Left ventricle myocardium inferior (tissue), 1 donor: ENCODE measurements at regions not wholly inside any gene's neighbourhood (a gene's known extent, or its start where the extent isn't known, plus 50 kb on each side); places are given as distances from the start of the nearest gene placed in this dataset.

Experiments used
- DNase-seq: peaks from one replicate; pipeline ENCODE4 v3.0.0-alpha.2; 2020
- H3K27ac ChIP-seq: fragments of 200-600 bp; replicated peaks from 2 replicates; pipeline ENCODE4 v1.8.0; 2021
- H3K27me3 ChIP-seq: fragments of 200-600 bp; 2 replicates; pipeline ENCODE4 v1.8.0; 2021; ENCODE audit warnings: low read depth
- H3K36me3 ChIP-seq: fragments of 200-600 bp; 2 replicates; pipeline ENCODE4 v1.8.0; 2021
- H3K4me1 ChIP-seq: fragments of 200-600 bp; 2 replicates; pipeline ENCODE4 v1.8.0; 2021
- H3K4me3 ChIP-seq: fragments of 200-600 bp; 2 replicates; pipeline ENCODE4 v1.8.0; 2021; ENCODE audit warnings: mild to moderate bottlenecking, moderate library complexity
- H3K9me3 ChIP-seq: fragments of 200-600 bp; replicated peaks from 2 replicates; pipeline ENCODE4 v1.8.0; 2021
- intact Hi-C: fragments of 100-400 bp; cut with micrococcal nuclease; formaldehyde crosslinking; loops from one replicate; pipeline ENCODE4 v1.11.0; 2022
- TF ChIP-seq, protein P1 (sequence below): fragments of 200-600 bp; IDR thresholded peaks from 2 replicates; pipeline ENCODE4 v1.8.0; 2021; ENCODE audit warnings: antibody characterized with exemption, mild to moderate bottlenecking, borderline replicate concordance
- donor health status: DM: no; HTN: yes; CAD: no; lungs with severe emphysema.

- TF ChIP-seq, protein P1, sequence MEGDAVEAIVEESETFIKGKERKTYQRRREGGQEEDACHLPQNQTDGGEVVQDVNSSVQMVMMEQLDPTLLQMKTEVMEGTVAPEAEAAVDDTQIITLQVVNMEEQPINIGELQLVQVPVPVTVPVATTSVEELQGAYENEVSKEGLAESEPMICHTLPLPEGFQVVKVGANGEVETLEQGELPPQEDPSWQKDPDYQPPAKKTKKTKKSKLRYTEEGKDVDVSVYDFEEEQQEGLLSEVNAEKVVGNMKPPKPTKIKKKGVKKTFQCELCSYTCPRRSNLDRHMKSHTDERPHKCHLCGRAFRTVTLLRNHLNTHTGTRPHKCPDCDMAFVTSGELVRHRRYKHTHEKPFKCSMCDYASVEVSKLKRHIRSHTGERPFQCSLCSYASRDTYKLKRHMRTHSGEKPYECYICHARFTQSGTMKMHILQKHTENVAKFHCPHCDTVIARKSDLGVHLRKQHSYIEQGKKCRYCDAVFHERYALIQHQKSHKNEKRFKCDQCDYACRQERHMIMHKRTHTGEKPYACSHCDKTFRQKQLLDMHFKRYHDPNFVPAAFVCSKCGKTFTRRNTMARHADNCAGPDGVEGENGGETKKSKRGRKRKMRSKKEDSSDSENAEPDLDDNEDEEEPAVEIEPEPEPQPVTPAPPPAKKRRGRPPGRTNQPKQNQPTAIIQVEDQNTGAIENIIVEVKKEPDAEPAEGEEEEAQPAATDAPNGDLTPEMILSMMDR: no peak
- no peaks in the 10 kb centered on the region for H3K36me3 ChIP-seq
- no peak overlapping the region for H3K27ac ChIP-seq
- H3K27me3 ChIP-seq: peaks cover 11% of the 10 kb centered on the region
- no peaks in the 10 kb centered on the region for H3K9me3 ChIP-seq
- DNase-seq: no peak
- no peak overlapping the region for H3K4me3 ChIP-seq
- no peaks in the 10 kb centered on the region for H3K4me1 ChIP-seq
- intact Hi-C loops: no loop called here
Measured at GRCh38 chr7:42627626-42628025, 284.2 kb downstream of the C7orf25 start.

DNA sequence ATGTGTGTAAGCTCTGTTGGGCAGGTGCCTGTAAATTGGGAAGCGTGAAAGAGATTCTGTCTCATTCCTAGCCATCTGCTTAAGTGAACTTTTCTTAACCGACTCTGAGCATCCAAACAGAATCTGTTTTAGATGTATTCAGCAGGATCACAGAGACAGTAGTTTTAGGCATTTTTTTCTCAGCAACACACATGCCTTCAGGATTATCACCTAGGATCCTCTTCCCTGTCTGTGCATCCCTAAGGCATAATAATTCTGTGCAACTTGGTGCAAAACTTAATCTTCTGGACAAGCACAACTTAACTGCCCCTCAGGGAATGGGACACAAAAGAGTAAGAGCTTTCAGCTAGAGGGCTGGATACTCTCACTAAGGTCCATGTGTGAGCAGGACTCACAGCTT is 284.8 kb downstream of the C7orf25 start:
- Histone ChIP-seq H3K36me3 (no peaks in the 10 kb centered on the region), H3K4me1 (no peaks in the 10 kb centered on the region), H3K27ac (no peak overlapping the region), H3K4me3 (no peak overlapping the region), H3K27me3 (peaks cover 11% of the 10 kb centered on the region), H3K9me3 (no peaks in the 10 kb centered on the region)
- intact Hi-C loops: no loop called here
- DNase-seq: no peak
- TF ChIP-seq, protein P1: no peak

GRCh38 chr7:42625421-42625820 is 286.4 kb downstream of the C7orf25 start:
- Histone ChIP-seq H3K4me3 (no peak overlapping the region), H3K27ac (no peak overlapping the region), H3K9me3 (no peaks in the 10 kb centered on the region), H3K4me1 (no peaks in the 10 kb centered on the region), H3K36me3 (no peaks in the 10 kb centered on the region), H3K27me3 (peaks cover 3% of the 10 kb centered on the region)
- no peak for DNase-seq
- TF ChIP-seq, protein P1: no peak
- intact Hi-C loops: no loop called here

DNA sequence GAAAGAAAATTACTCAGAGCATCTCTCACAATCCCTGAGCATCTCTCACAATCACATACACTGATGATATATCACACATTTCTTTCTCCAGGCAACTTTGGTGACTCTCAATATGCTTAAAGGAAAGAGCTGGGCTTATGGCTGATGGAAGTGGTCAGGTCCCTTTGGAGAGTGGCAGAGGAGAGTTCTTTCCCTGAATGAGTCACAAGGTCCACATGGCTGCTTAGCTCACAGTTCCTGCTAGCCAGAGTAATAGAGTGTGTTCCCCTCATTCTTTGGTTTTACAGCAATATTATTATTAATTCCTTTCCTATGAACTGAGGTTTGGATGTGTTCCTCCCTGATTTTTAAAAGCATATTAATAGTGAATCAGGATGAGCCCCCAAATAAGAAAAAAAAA is 287.4 kb downstream of the C7orf25 start:
- TF ChIP-seq, protein P1: no peak
- H3K36me3 ChIP-seq: no peaks in the 10 kb centered on the region
- H3K4me3 ChIP-seq: no peak overlapping the region
- DNase-seq: no peak
- H3K4me1 ChIP-seq: no peaks in the 10 kb centered on the region
- intact Hi-C loops: no loop called here
- H3K27ac ChIP-seq: no peak overlapping the region
- no peaks in the 10 kb centered on the region for H3K27me3 ChIP-seq
- no peaks in the 10 kb centered on the region for H3K9me3 ChIP-seq

- intact Hi-C loops: no loop called here
- Histone ChIP-seq H3K4me1 (peaks cover 6% of the 10 kb centered on the region), H3K36me3 (no peaks in the 10 kb centered on the region), H3K27ac (no peak overlapping the region), H3K27me3 (no peaks in the 10 kb centered on the region), H3K4me3 (no peak overlapping the region), H3K9me3 (no peaks in the 10 kb centered on the region)
- TF ChIP-seq, protein P1: no peak
- no peak for DNase-seq
Measured at GRCh38 chr7:42621543-42622219, 290.2 kb downstream of the C7orf25 start.
